ENCODE measurements at regions not wholly inside any gene's neighbourhood (a gene's known extent, or its start where the extent isn't known, plus 50 kb on each side); places are given as distances from the start of the nearest gene placed in this dataset.

GRCh38 chr1:232389744-232390143 is 240.2 kb downstream of the SIPA1L2 start:
- TF ChIP-seq CTCF (IDR thresholded peaks at IDR 0.05; ENCODE audit: poor library complexity, severe bottlenecking) (no peak), MXI1 (conservative IDR thresholded peaks at IDR 0.05; ENCODE audit: poor library complexity, severe bottlenecking) (no peak), RAD21 (conservative IDR thresholded peaks at IDR 0.05) (no peak), EP300 (conservative IDR thresholded peaks at IDR 0.05; ENCODE audit: poor library complexity, severe bottlenecking) (no peak), EZH2 (IDR thresholded peaks at IDR 0.05; ENCODE audit: borderline replicate concordance, insufficient read depth, low read length, poor library complexity, severe bottlenecking) (no peak)
